Esophagus squamous epithelium (tissue), 5 donors: ENCODE measurements at regions not wholly inside any gene's neighbourhood (a gene's known extent, or its start where the extent isn't known, plus 50 kb on each side); places are given as distances from the start of the nearest gene placed in this dataset.

ENCODE experiments used
- DNase-seq: peaks from one replicate; lab custom pipeline; 2025; lab: John Stamatoyannopoulos, UW
- H3K27ac ChIP-seq, 4 donors: fragments of 200-600 bp; sonication (generic); one replicate each; pipeline ENCODE4 v1.5.1; 2016 to 2019; ENCODE audit warnings: mild to moderate bottlenecking in 1 of 4
- H3K27me3 ChIP-seq, 4 donors: fragments of 200-600 bp; sonication (generic); 1 replicate in 3 of 4; 2 replicates in 1 of 4; pipeline versions ENCODE4 v1.5.1 to v1.6.0; 2017 to 2021; ENCODE audit warnings: antibody characterized with exemption in 1 of 4
- H3K36me3 ChIP-seq, 3 donors: fragments of 200-600 bp; sonication (generic); one replicate each; pipeline ENCODE4 v1.5.1; 2016 to 2019
- H3K4me1 ChIP-seq, 3 donors: fragments of 200-600 bp; sonication (generic); one replicate each; pipeline ENCODE4 v1.5.1; 2017 to 2019
- H3K4me3 ChIP-seq, 4 donors: fragments of 200-600 bp; sonication (generic); 1 replicate in 3 of 4; 2 replicates in 1 of 4; pipeline ENCODE4 v1.5.1; 2016 to 2019; ENCODE audit warnings: mild to moderate bottlenecking in 2 of 4, moderate library complexity in 1 of 4
- H3K9me3 ChIP-seq, 3 donors: fragments of 200-600 bp; sonication (generic); one replicate each; pipeline ENCODE4 v1.5.1; 2016 to 2019
- CTCF ChIP-seq, 6 experiments: fragments of 450-650 bp in 4 of 6; fragments of 200-600 bp in 2 of 6; sonication (generic) in 2 of 6; IDR thresholded peaks; one replicate each; pipeline ENCODE4 v1.5.1; 2016 to 2019; ENCODE audit warnings: antibody characterized with exemption in 6 of 6, mild to moderate bottlenecking in 4 of 6, moderate library complexity in 4 of 6
- POLR2A ChIP-seq, 4 donors: fragments of 450-650 bp; IDR thresholded peaks; one replicate each; pipeline ENCODE4 v1.6.1; 2017; ENCODE audit warnings: antibody characterized with exemption in 4 of 4, mild to moderate bottlenecking in 4 of 4, moderate library complexity in 3 of 4
- WGBS, 2 donors: methylation state at CpG; one replicate each; pipeline ENCODE4 v1.1.5; 2018; 5-methylcytosine and 5-hydroxymethylcytosine counted together
- intact Hi-C: fragments of 100-400 bp; cut with DNase I; formaldehyde crosslinking; loops from one replicate; pipeline ENCODE4 v1.15.0; 2022
- donor health status: DM: yes; HTN: yes; CAD: no.

- no peaks in the 10 kb centered on the region for H3K9me3 ChIP-seq
- 46 to 49% methylated on average over 1 of the region's 1 CpG for WGBS, 2 donors
- no peak overlapping the region for H3K4me3 ChIP-seq
- DNase-seq, result no peak
- H3K36me3 ChIP-seq, result no peaks in the 10 kb centered on the region
- H3K4me1 ChIP-seq, result no peaks in the 10 kb centered on the region
- intact Hi-C loops, result no loop called here
- TF ChIP-seq POLR2A (IDR thresholded peaks at IDR 0.05) (no peak), CTCF (IDR thresholded peaks at IDR 0.05) (no peak)
- H3K27ac ChIP-seq, result no peak overlapping the region
- no peaks in the 10 kb centered on the region for H3K27me3 ChIP-seq
Measured at GRCh38 chrX:4978613-4979012, 1250.1 kb downstream of the NLGN4X start.

DNA sequence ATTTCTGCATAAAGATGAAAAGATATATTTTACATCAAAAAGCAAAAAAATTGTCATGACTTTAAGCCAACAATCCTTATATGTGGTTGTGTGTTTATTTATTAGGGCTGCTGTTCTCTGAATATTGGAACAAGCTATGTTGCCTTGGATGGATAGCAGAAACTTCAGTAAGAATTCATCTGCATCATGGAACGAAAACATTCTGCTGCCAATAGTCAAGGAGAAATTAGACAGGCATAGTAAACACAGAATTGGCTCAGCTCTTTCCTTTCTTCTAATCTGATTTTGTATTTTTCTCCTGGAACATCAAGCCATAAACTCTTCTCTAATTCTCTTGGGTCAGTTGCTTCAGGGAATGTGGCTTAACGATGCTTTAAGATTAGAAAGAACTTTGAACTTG, 1257.0 kb downstream of the NLGN4X start:
- no peak overlapping the region for H3K27ac ChIP-seq
- no peaks in the 10 kb centered on the region for H3K27me3 ChIP-seq
- H3K9me3 ChIP-seq, result no peaks in the 10 kb centered on the region
- no peak for DNase-seq
- 46 to 61% methylated on average over 2 of the region's 2 CpGs for WGBS, 2 donors
- H3K36me3 ChIP-seq, result no peaks in the 10 kb centered on the region
- no peaks in the 10 kb centered on the region for H3K4me1 ChIP-seq
- no peak overlapping the region for H3K4me3 ChIP-seq
- intact Hi-C loops, result no loop called here
- TF ChIP-seq CTCF (IDR thresholded peaks at IDR 0.05), result no peak
- TF ChIP-seq POLR2A (IDR thresholded peaks at IDR 0.05), result no peak

DNA sequence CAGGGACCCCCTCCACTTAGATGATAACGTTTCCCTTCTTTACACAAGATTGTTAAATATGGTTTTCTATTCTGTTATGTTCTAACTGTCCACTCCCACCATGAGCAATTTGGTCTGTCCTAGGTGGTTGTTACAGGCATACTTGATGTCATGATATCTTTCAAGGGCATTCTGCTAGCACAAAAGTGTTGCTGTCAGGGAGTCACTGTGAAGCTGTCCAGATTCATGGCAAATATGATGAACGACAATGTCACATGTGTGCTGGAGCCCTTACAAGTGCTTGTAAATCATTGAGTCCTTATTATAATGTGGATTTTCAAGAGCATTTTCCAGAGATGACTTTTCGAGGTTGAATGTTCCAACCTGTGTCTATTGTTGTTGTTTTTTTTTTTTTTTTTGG, 1250.7 kb upstream of the PRKX start:
- no peaks in the 10 kb centered on the region for H3K36me3 ChIP-seq
- no peaks in the 10 kb centered on the region for H3K4me1 ChIP-seq
- WGBS, 2 donors, result 49 to 60% methylated on average over 3 of the region's 3 CpGs
- H3K9me3 ChIP-seq, result no peaks in the 10 kb centered on the region
- no peak for TF ChIP-seq POLR2A (IDR thresholded peaks at IDR 0.05)
- no peak for TF ChIP-seq CTCF (IDR thresholded peaks at IDR 0.05)
- intact Hi-C loops, result no loop called here
- no peak overlapping the region for H3K27ac ChIP-seq
- no peak overlapping the region for H3K4me3 ChIP-seq
- H3K27me3 ChIP-seq, result no peaks in the 10 kb centered on the region
- DNase-seq, result no peak

DNA sequence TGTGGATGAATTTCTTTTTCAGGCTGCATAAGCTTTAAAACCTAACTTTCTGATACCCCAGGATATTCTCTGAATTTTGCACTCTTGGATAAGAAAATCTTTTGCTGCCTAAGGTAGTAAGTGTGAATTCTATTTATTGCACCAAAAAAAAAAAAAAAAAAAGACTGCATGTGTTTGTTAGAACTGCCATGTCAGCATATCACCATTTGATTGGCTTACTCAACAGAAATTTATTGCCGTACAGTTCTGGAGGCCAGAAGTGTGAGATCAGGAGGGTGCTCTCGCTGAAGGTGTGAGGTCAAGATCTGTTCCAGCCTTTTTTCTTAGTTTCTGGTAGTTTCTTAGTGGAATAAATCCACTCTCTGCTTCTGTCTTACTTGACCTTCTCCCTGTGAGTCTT, 1250.0 kb upstream of the PRKX start:
- DNase-seq, result no peak
- Histone ChIP-seq H3K4me1 (no peaks in the 10 kb centered on the region), H3K36me3 (no peaks in the 10 kb centered on the region), H3K27ac (no peak overlapping the region), H3K27me3 (no peaks in the 10 kb centered on the region), H3K9me3 (no peaks in the 10 kb centered on the region), H3K4me3 (no peak overlapping the region)
- intact Hi-C loops, result no loop called here
- 76 to 85% methylated on average over 2 of the region's 2 CpGs for WGBS, 2 donors
- TF ChIP-seq CTCF (IDR thresholded peaks at IDR 0.05), result no peak
- no peak for TF ChIP-seq POLR2A (IDR thresholded peaks at IDR 0.05)

DNA sequence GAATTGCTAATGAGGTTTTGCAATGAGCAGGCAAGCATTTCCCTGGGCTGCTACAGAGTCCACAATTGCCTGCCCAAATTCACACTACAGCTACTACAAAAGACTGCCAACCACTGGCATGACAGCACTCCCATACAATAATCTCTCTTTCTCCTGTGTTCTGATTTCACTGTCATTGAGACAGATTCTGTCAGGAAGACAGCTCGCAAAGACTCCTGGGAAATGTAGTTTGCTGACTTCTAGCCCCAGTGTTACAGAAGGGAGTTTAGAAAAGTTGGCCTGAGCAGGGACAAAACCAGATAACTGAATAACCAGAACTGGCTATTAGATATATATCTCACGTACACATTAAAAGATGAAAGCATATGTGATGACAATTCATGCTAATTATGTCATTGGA, 1231.3 kb upstream of the PRKX start:
- intact Hi-C loops, result no loop called here
- Histone ChIP-seq H3K27ac (no peak overlapping the region), H3K9me3 (no peaks in the 10 kb centered on the region), H3K36me3 (no peaks in the 10 kb centered on the region), H3K27me3 (no peaks in the 10 kb centered on the region), H3K4me3 (no peak overlapping the region), H3K4me1 (no peaks in the 10 kb centered on the region)
- 60 to 66% methylated on average over 2 of the region's 2 CpGs for WGBS, 2 donors
- TF ChIP-seq POLR2A (IDR thresholded peaks at IDR 0.05) (no peak), CTCF (IDR thresholded peaks at IDR 0.05) (no peak)
- no peak for DNase-seq
